Spleen (tissue), 11 donors: ENCODE measurements at regions not wholly inside any gene's neighbourhood (a gene's known extent, or its start where the extent isn't known, plus 50 kb on each side); places are given as distances from the start of the nearest gene placed in this dataset.

Experiments
- DNase-seq: peaks from one replicate; pipeline ENCODE4 v3.0.0-alpha.2; 2020
- H3K27ac ChIP-seq, 8 donors: fragments of 200-600 bp; sonication (generic) in 7 of 8; 1 replicate in 4 of 8; 2 replicates in 4 of 8; pipeline versions ENCODE4 v1.5.0 to v1.8.0; 2016 to 2021; ENCODE audit warnings: inconsistent platforms in 4 of 8, mild to moderate bottlenecking in 4 of 8, moderate library complexity in 1 of 8
- H3K27me3 ChIP-seq, 7 donors: fragments of 200-600 bp; sonication (generic) in 6 of 7; replicated peaks in 1 of 7; 1 replicate in 4 of 7; 2 replicates in 3 of 7; pipeline versions ENCODE4 v1.5.0 to v1.8.0; 2016 to 2021; ENCODE audit warnings: inconsistent platforms in 3 of 7, mild to moderate bottlenecking in 1 of 7
- H3K36me3 ChIP-seq, 6 donors: fragments of 200-600 bp; sonication (generic) in 5 of 6; 1 replicate in 4 of 6; 2 replicates in 2 of 6; pipeline versions ENCODE4 v1.5.0 to v1.8.0; 2016 to 2021; ENCODE audit warnings: inconsistent platforms in 2 of 6
- H3K4me1 ChIP-seq, 6 donors: fragments of 200-600 bp; sonication (generic) in 5 of 6; 1 replicate in 3 of 6; 2 replicates in 3 of 6; pipeline versions ENCODE4 v1.5.0 to v1.8.0; 2016 to 2021; ENCODE audit warnings: inconsistent platforms in 3 of 6
- H3K4me3 ChIP-seq, 8 donors: fragments of 200-600 bp; sonication (generic) in 7 of 8; 1 replicate in 4 of 8; 2 replicates in 4 of 8; pipeline versions ENCODE4 v1.5.0 to v1.8.0; 2016 to 2021; ENCODE audit warnings: inconsistent platforms in 4 of 8, mild to moderate bottlenecking in 4 of 8, moderate library complexity in 2 of 8
- H3K9me3 ChIP-seq, 8 donors: fragments of 200-600 bp; sonication (generic) in 7 of 8; 1 replicate in 4 of 8; 2 replicates in 4 of 8; pipeline versions ENCODE4 v1.5.0 to v1.8.0; 2016 to 2021; ENCODE audit warnings: inconsistent platforms in 4 of 8
- CTCF ChIP-seq, 11 experiments: fragments of 200-600 bp in 7 of 11; fragments of 450-650 bp in 4 of 11; sonication (generic) in 4 of 11; IDR thresholded peaks in 8 of 11; conservative IDR thresholded peaks in 3 of 11; 1 replicate in 7 of 11; 2 replicates in 4 of 11; pipeline versions ENCODE4 v1.4.0 to v1.8.0; 2016 to 2021; ENCODE audit warnings: antibody characterized with exemption in 11 of 11, inconsistent platforms in 4 of 11, mild to moderate bottlenecking in 1 of 11
- POLR2A ChIP-seq, 3 donors: fragments of 450-650 bp; IDR thresholded peaks; one replicate each; pipeline ENCODE4 v1.5.1; 2017; ENCODE audit warnings: antibody characterized with exemption in 3 of 3, mild to moderate bottlenecking in 1 of 3
- POLR2AphosphoS5 ChIP-seq, 3 donors: sonication (generic); formaldehyde crosslinking; IDR thresholded peaks; one replicate each; pipeline ENCODE4 v1.5.1; 2017; ENCODE audit warnings: antibody characterized with exemption in 3 of 3
- WGBS, 5 donors: extraction: QIAGEN DNeasy Blood & Tissue Kit in 3 of 5; methylation state at CpG; one replicate each; pipeline versions ENCODE4 v1.1.5 to v1.1.7; 2013 to 2018; 5-methylcytosine and 5-hydroxymethylcytosine counted together
- intact Hi-C: fragments of 100-400 bp; cut with DNase I; formaldehyde crosslinking; loops from one replicate; pipeline ENCODE4 v1.15.0; 2023; ENCODE audit warnings: low total_unique reads
- donor health status: healthy with polysubstance abuse.
- donor health status: DM: no; HTN: no; CAD: no; lungs with moderate emphysema.
- donor health status: DM: no; HTN: no; CAD: no.
- donor health status: Bipolar disorder and iron deficiency.
- donor health status: healthy.
- donor health status: DM: no; HTN: no; CAD: no.
- donor health status: DM: yes; HTN: yes; CAD: no.

GRCh38 chr3:94568041-94568440, 505.2 kb downstream of the NSUN3 start:
- intact Hi-C loops: no loop called here
- peaks cover 0 to 6% (median 0%) of the 10 kb centered on the region in 8 donors for H3K9me3 ChIP-seq
- H3K36me3 ChIP-seq: no peaks in the 10 kb centered on the region
- H3K4me3 ChIP-seq: no peak overlapping the region
- no peaks in the 10 kb centered on the region for H3K27me3 ChIP-seq
- no peak for DNase-seq
- H3K4me1 ChIP-seq: no peaks in the 10 kb centered on the region
- WGBS, 5 donors: 0 to 2% (median 0%) methylated on average over 1 of the region's 1 CpG
- H3K27ac ChIP-seq: no peak overlapping the region
- TF ChIP-seq CTCF (IDR thresholded peaks at IDR 0.05 in 8 of 11, conservative IDR thresholded peaks at IDR 0.05 in 3 of 11) (no peak), POLR2A (IDR thresholded peaks at IDR 0.05) (no peak)

- no peak overlapping the region for H3K4me3 ChIP-seq
- no peaks in the 10 kb centered on the region for H3K9me3 ChIP-seq
- no peaks in the 10 kb centered on the region for H3K36me3 ChIP-seq
- H3K27me3 ChIP-seq: no peaks in the 10 kb centered on the region
- WGBS, 5 donors: 84 to 91% (median 87%) methylated on average over 2 of the region's 2 CpGs
- TF ChIP-seq POLR2A (IDR thresholded peaks at IDR 0.05) (no peak), CTCF (IDR thresholded peaks at IDR 0.05 in 8 of 11, conservative IDR thresholded peaks at IDR 0.05 in 3 of 11) (no peak), POLR2AphosphoS5 (IDR thresholded peaks at IDR 0.05) (no peak)
- no peaks in the 10 kb centered on the region for H3K4me1 ChIP-seq
- intact Hi-C loops: no loop called here
- no peak for DNase-seq
- no peak overlapping the region for H3K27ac ChIP-seq
Observed at GRCh38 chr3:94573337-94573736, 510.5 kb downstream of the NSUN3 start.

GRCh38 chr3:94587291-94587690, 524.4 kb downstream of the NSUN3 start:
- Histone ChIP-seq H3K4me1 (no peaks in the 10 kb centered on the region), H3K27ac (no peak overlapping the region), H3K36me3 (no peaks in the 10 kb centered on the region), H3K9me3 (peaks cover 0 to 7% (median 0%) of the 10 kb centered on the region in 8 donors), H3K27me3 (no peaks in the 10 kb centered on the region), H3K4me3 (no peak overlapping the region)
- intact Hi-C loops: no loop called here
- no peak for DNase-seq
- 75 to 90% (median 85%) methylated on average over 3 of the region's 3 CpGs for WGBS, 5 donors
- TF ChIP-seq CTCF (IDR thresholded peaks at IDR 0.05 in 8 of 11, conservative IDR thresholded peaks at IDR 0.05 in 3 of 11): no peak
- TF ChIP-seq POLR2AphosphoS5 (IDR thresholded peaks at IDR 0.05): no peak
- no peak for TF ChIP-seq POLR2A (IDR thresholded peaks at IDR 0.05)

GRCh38 chr3:94593526-94594150, 530.8 kb downstream of the NSUN3 start:
- WGBS, 5 donors: 87 to 100% (median 92%) methylated on average over 1 of the region's 1 CpG
- Histone ChIP-seq H3K9me3 (peaks cover 0 to 7% (median 0%) of the 10 kb centered on the region in 8 donors), H3K4me1 (no peaks in the 10 kb centered on the region), H3K27me3 (no peaks in the 10 kb centered on the region), H3K36me3 (no peaks in the 10 kb centered on the region), H3K4me3 (no peak overlapping the region), H3K27ac (no peak overlapping the region)
- no peak for TF ChIP-seq POLR2AphosphoS5 (IDR thresholded peaks at IDR 0.05)
- no peak for TF ChIP-seq POLR2A (IDR thresholded peaks at IDR 0.05)
- TF ChIP-seq CTCF (IDR thresholded peaks at IDR 0.05 in 8 of 11, conservative IDR thresholded peaks at IDR 0.05 in 3 of 11): no peak
- intact Hi-C loops: no loop called here
- DNase-seq: no peak
